WTC11 (cell line): ENCODE measurements at regions not wholly inside any gene's neighbourhood (a gene's known extent, or its start where the extent isn't known, plus 50 kb on each side); places are given as distances from the start of the nearest gene placed in this dataset.

ENCODE experiments used
- AR ChIP-seq: fragments of 250-450 bp; sonication (Bioruptor Pico); IDR thresholded peaks from 2 replicates; pipeline ENCODE4 v1.9.0; 2021; ENCODE audit warnings: mild to moderate bottlenecking
- ATF1 ChIP-seq: sonication (generic); formaldehyde crosslinking; IDR thresholded peaks from 2 replicates; pipeline ENCODE4 v1.8.1; 2023; ENCODE audit warnings: mild to moderate bottlenecking, moderate library complexity, missing genetic modification reagents
- CDX4 ChIP-seq: fragments of 250-450 bp; sonication (Bioruptor Pico); IDR thresholded peaks from 2 replicates; pipeline ENCODE4 v1.9.0; 2021; ENCODE audit warnings: moderate library complexity, mild to moderate bottlenecking, inconsistent platforms, borderline replicate concordance
- CTCF ChIP-seq: fragments of 200-600 bp; IDR thresholded peaks from 2 replicates; pipeline ENCODE4 v1.8.0; 2022; ENCODE audit warnings: antibody characterized with exemption
- ELF4 ChIP-seq: sonication (generic); formaldehyde crosslinking; IDR thresholded peaks from 2 replicates; pipeline ENCODE4 v1.8.1; 2022; ENCODE audit warnings: low read depth, mild to moderate bottlenecking, moderate library complexity, missing genetic modification reagents
- ESRRA ChIP-seq: sonication (generic); formaldehyde crosslinking; IDR thresholded peaks from 2 replicates; pipeline ENCODE4 v1.8.1; 2022; ENCODE audit warnings: mild to moderate bottlenecking, missing genetic modification reagents, borderline replicate concordance
- FOXJ3 ChIP-seq: sonication (generic); formaldehyde crosslinking; IDR thresholded peaks from 2 replicates; pipeline ENCODE4 v1.9.0; 2021; ENCODE audit warnings: missing genetic modification reagents, mild to moderate bottlenecking, borderline replicate concordance
- HMGXB4 ChIP-seq: sonication (generic); formaldehyde crosslinking; IDR thresholded peaks from 2 replicates; pipeline ENCODE4 v1.8.1; 2023; ENCODE audit warnings: mild to moderate bottlenecking, moderate library complexity, missing genetic modification reagents
- IRF2 ChIP-seq: sonication (generic); formaldehyde crosslinking; IDR thresholded peaks from 2 replicates; pipeline ENCODE4 v1.8.0; 2022; ENCODE audit warnings: low read depth, missing genetic modification reagents, borderline replicate concordance
- JUN ChIP-seq: sonication (generic); formaldehyde crosslinking; IDR thresholded peaks from 2 replicates; pipeline ENCODE4 v1.8.0; 2023; ENCODE audit warnings: mild to moderate bottlenecking, missing genetic modification reagents
- SMAD3 ChIP-seq: sonication (generic); formaldehyde crosslinking; IDR thresholded peaks from 2 replicates; pipeline ENCODE4 v1.8.0; 2022; ENCODE audit warnings: missing genetic modification reagents, mild to moderate bottlenecking, borderline replicate concordance
- ZNF671 ChIP-seq: fragments of 250-450 bp; sonication (Bioruptor Pico); IDR thresholded peaks from 2 replicates; pipeline ENCODE4 v1.8.0; 2021; ENCODE audit warnings: mild to moderate bottlenecking

GRCh38 chr9:15073620-15074019 is 163.4 kb upstream of the FREM1 start:
- no peak for TF ChIP-seq JUN (CRISPR knock-in tag)
- TF ChIP-seq ESRRA (CRISPR knock-in tag) = no peak
- no peak for TF ChIP-seq HMGXB4 (CRISPR knock-in tag)
- TF ChIP-seq FOXJ3 (CRISPR knock-in tag) = no peak
- TF ChIP-seq ELF4 (CRISPR knock-in tag) = no peak
- TF ChIP-seq CTCF = no peak
- TF ChIP-seq CDX4 (CRISPR knock-in tag) = no peak
- TF ChIP-seq IRF2 (CRISPR knock-in tag) = no peak
- no peak for TF ChIP-seq ATF1
- no peak for TF ChIP-seq ZNF671 (CRISPR knock-in tag)
- no peak for TF ChIP-seq AR (CRISPR knock-in tag)
- TF ChIP-seq SMAD3 (CRISPR knock-in tag) = no peak
